OCI-LY1 (cell line): ENCODE measurements at regions not wholly inside any gene's neighbourhood (a gene's known extent, or its start where the extent isn't known, plus 50 kb on each side); places are given as distances from the start of the nearest gene placed in this dataset.

Experiments
- H2AFZ ChIP-seq: fragments of 200-600 bp; sonication (generic), shearing (Covaris generic); 2 replicates; pipeline ENCODE4 v1.6.0; 2014; ENCODE audit warnings: antibody characterized with exemption, mild to moderate bottlenecking, low read length
- H3F3A ChIP-seq: fragments of 200-600 bp; sonication (generic), shearing (Covaris generic); 2 replicates; pipeline ENCODE4 v1.6.0; 2014; ENCODE audit warnings: mild to moderate bottlenecking, antibody characterized with exemption, low read length, moderate library complexity; ENCODE audit not compliant: insufficient read depth
- H3K27ac ChIP-seq: fragments of 200-600 bp; sonication (generic); 2 replicates; pipeline ENCODE4 v1.5.1; 2014; ENCODE audit warnings: low read length, mixed run types, mild to moderate bottlenecking, low read depth; ENCODE audit not compliant: poor library complexity, severe bottlenecking
- H3K27me3 ChIP-seq: fragments of 200-600 bp; sonication (generic); 2 replicates; pipeline ENCODE4 v1.6.0; 2014; ENCODE audit warnings: antibody characterized with exemption, mild to moderate bottlenecking, low read length, moderate library complexity; ENCODE audit not compliant: insufficient read depth
- H3K36me3 ChIP-seq: fragments of 200-600 bp; sonication (generic); 2 replicates; pipeline ENCODE4 v1.6.1; 2014; ENCODE audit warnings: mild to moderate bottlenecking, antibody characterized with exemption, low read length, moderate library complexity, mixed read lengths; ENCODE audit not compliant: insufficient read depth
- H3K4me1 ChIP-seq: fragments of 200-600 bp; sonication (generic); 2 replicates; pipeline ENCODE4 v1.5.1; 2014; ENCODE audit warnings: mild to moderate bottlenecking, low read length, moderate library complexity; ENCODE audit not compliant: insufficient read depth, severe bottlenecking
- H3K4me2 ChIP-seq: fragments of 200-600 bp; sonication (generic), shearing (Covaris generic); 2 replicates; pipeline ENCODE4 v1.6.1; 2014; ENCODE audit warnings: low read length
- H3K4me3 ChIP-seq: fragments of 200-600 bp; sonication (generic); 2 replicates; pipeline ENCODE4 v1.5.1; 2014; ENCODE audit warnings: low read length, low read depth, mild to moderate bottlenecking, mixed read lengths; ENCODE audit not compliant: poor library complexity, severe bottlenecking
- H3K79me2 ChIP-seq: fragments of 200-600 bp; shearing (Covaris generic); 2 replicates; pipeline ENCODE4 v1.6.1; 2016; ENCODE audit warnings: mixed run types, low read length, mixed read lengths; ENCODE audit not compliant: insufficient read depth
- H3K9ac ChIP-seq: fragments of 200-600 bp; sonication (generic), shearing (Covaris generic); 2 replicates; pipeline ENCODE4 v1.6.1; 2014; ENCODE audit warnings: mild to moderate bottlenecking, low read length, mixed read lengths
- H3K9me2 ChIP-seq: fragments of 200-600 bp; sonication (generic), shearing (Covaris generic); 2 replicates; pipeline ENCODE4 v1.6.1; 2014; ENCODE audit warnings: low read depth, mild to moderate bottlenecking, low read length, mixed read lengths
- H3K9me3 ChIP-seq: fragments of 200-600 bp; shearing (Covaris generic); 2 replicates; pipeline ENCODE4 v1.6.1; 2014; ENCODE audit warnings: low read length, mixed read lengths
- H4K20me1 ChIP-seq: fragments of 200-600 bp; sonication (generic), shearing (Covaris generic); 2 replicates; pipeline ENCODE4 v1.6.0; 2016; ENCODE audit warnings: mild to moderate bottlenecking, low read length; ENCODE audit not compliant: insufficient read depth
- CTCF ChIP-seq: fragments of 200-600 bp; sonication (generic), shearing (Covaris generic); IDR thresholded peaks from 2 replicates; pipeline ENCODE4 v1.5.1; 2017; ENCODE audit warnings: mild to moderate bottlenecking, antibody characterized with exemption, low read length, moderate library complexity, mixed read lengths
- EZH2 ChIP-seq: fragments of 200-600 bp; sonication (generic), shearing (Covaris generic); IDR thresholded peaks from 2 replicates; pipeline ENCODE4 v1.8.0; 2017; ENCODE audit warnings: borderline replicate concordance, mixed run types, mild to moderate bottlenecking, antibody characterized with exemption, low read length, moderate library complexity, mixed read lengths

GRCh38 chr19:33902802-33903488 is 106.3 kb downstream of the KCTD15 start:
- H4K20me1 ChIP-seq = no peaks in the 10 kb centered on the region
- H3K9me3 ChIP-seq = peaks cover 6% of the 10 kb centered on the region
- TF ChIP-seq CTCF (no peak), EZH2 (no peak)
- no peak overlapping the region for H3K4me3 ChIP-seq
- no peaks in the 10 kb centered on the region for H3K36me3 ChIP-seq
- H3K27me3 ChIP-seq = no peaks in the 10 kb centered on the region
- no peak overlapping the region for H3K4me2 ChIP-seq
- no peak overlapping the region for H3K9ac ChIP-seq
- H2AFZ ChIP-seq = no peak overlapping the region
- no peaks in the 10 kb centered on the region for H3K9me2 ChIP-seq
- H3K79me2 ChIP-seq = no peaks in the 10 kb centered on the region
- no peaks in the 10 kb centered on the region for H3F3A ChIP-seq
- no peak overlapping the region for H3K27ac ChIP-seq
- H3K4me1 ChIP-seq = no peaks in the 10 kb centered on the region

- Histone ChIP-seq H3K4me2 (no peak overlapping the region), H4K20me1 (no peaks in the 10 kb centered on the region), H3K79me2 (no peaks in the 10 kb centered on the region), H3F3A (no peaks in the 10 kb centered on the region), H3K9me2 (no peaks in the 10 kb centered on the region), H3K9me3 (peaks cover under 1% of the 10 kb centered on the region), H2AFZ (no peak overlapping the region), H3K27ac (no peak overlapping the region), H3K36me3 (no peaks in the 10 kb centered on the region), H3K4me3 (no peak overlapping the region), H3K27me3 (no peaks in the 10 kb centered on the region), H3K4me1 (no peaks in the 10 kb centered on the region), H3K9ac (no peak overlapping the region)
- no peak for TF ChIP-seq EZH2
- no peak for TF ChIP-seq CTCF
Measured at GRCh38 chr19:33903489-33903850, 106.8 kb downstream of the KCTD15 start.

- Histone ChIP-seq H3K9ac (no peak overlapping the region), H3K27ac (no peak overlapping the region), H3K9me3 (no peaks in the 10 kb centered on the region), H4K20me1 (no peaks in the 10 kb centered on the region), H3F3A (no peaks in the 10 kb centered on the region), H3K4me3 (no peak overlapping the region), H3K27me3 (no peaks in the 10 kb centered on the region), H3K9me2 (no peaks in the 10 kb centered on the region), H3K36me3 (no peaks in the 10 kb centered on the region), H2AFZ (no peak overlapping the region), H3K4me1 (no peaks in the 10 kb centered on the region), H3K4me2 (no peak overlapping the region), H3K79me2 (no peaks in the 10 kb centered on the region)
- TF ChIP-seq EZH2 (no peak), CTCF (no peak)
Measured at GRCh38 chr19:33904681-33905080, 108.0 kb downstream of the KCTD15 start.
